Limb (tissue), 2 donors: ENCODE measurements at regions not wholly inside any gene's neighbourhood (a gene's known extent, or its start where the extent isn't known, plus 50 kb on each side); places are given as distances from the start of the nearest gene placed in this dataset.

Experiments used
- DNase-seq, 2 donors: peaks; one replicate each; pipeline ENCODE4 v3.0.0-alpha.2; 2016; ENCODE audit errors: extremely low spot score in 2 of 2

GRCh38 chr2:145049475-145049874, 529.6 kb upstream of the ZEB2 start:
- no peak for DNase-seq

- DNase-seq: no peak
These were observed 527.6 kb upstream of the ZEB2 start for GRCh38 chr2:145047554-145047953.

GRCh38 chr2:145044491-145044890, 524.6 kb upstream of the ZEB2 start:
- no peak for DNase-seq

GRCh38 chr2:145043399-145043834, 523.5 kb upstream of the ZEB2 start:
- DNase-seq: no peak

- DNase-seq: no peak
These were observed 521.8 kb upstream of the ZEB2 start for GRCh38 chr2:145041706-145042105.

- no peak for DNase-seq
These were observed 520.5 kb upstream of the ZEB2 start for GRCh38 chr2:145040433-145040832.

GRCh38 chr2:145038041-145038525, 518.2 kb upstream of the ZEB2 start:
- no peak for DNase-seq

- no peak for DNase-seq
These were observed 516.6 kb upstream of the ZEB2 start for GRCh38 chr2:145036421-145037011.

- DNase-seq: no peak
These were observed 514.6 kb upstream of the ZEB2 start for GRCh38 chr2:145034511-145034910.

- no peak for DNase-seq
These were observed 513.5 kb upstream of the ZEB2 start for GRCh38 chr2:145033438-145033837.

- no peak for DNase-seq
These were observed 512.9 kb upstream of the ZEB2 start for GRCh38 chr2:145032791-145033190.

GRCh38 chr2:145029873-145030272, 510.0 kb upstream of the ZEB2 start:
- DNase-seq: no peak

GRCh38 chr2:145029081-145029480, 509.2 kb upstream of the ZEB2 start:
- no peak for DNase-seq

- DNase-seq: no peak
These were observed 508.4 kb upstream of the ZEB2 start for GRCh38 chr2:145028101-145028920.

GRCh38 chr2:145026456-145027455, 506.8 kb upstream of the ZEB2 start:
- DNase-seq: no peak

- DNase-seq: no peak
These were observed 505.5 kb upstream of the ZEB2 start for GRCh38 chr2:145025382-145025781.

GRCh38 chr2:145023334-145023934, 503.5 kb upstream of the ZEB2 start:
- DNase-seq: no peak

GRCh38 chr2:145022666-145023333, 502.9 kb upstream of the ZEB2 start:
- no peak for DNase-seq

GRCh38 chr2:145021962-145022665, 502.2 kb upstream of the ZEB2 start:
- DNase-seq: no peak

- DNase-seq: no peak
These were observed 500.8 kb upstream of the ZEB2 start for GRCh38 chr2:145020694-145021093.
